ENCODE measurements at regions not wholly inside any gene's neighbourhood (a gene's known extent, or its start where the extent isn't known, plus 50 kb on each side); places are given as distances from the start of the nearest gene placed in this dataset.

DNA sequence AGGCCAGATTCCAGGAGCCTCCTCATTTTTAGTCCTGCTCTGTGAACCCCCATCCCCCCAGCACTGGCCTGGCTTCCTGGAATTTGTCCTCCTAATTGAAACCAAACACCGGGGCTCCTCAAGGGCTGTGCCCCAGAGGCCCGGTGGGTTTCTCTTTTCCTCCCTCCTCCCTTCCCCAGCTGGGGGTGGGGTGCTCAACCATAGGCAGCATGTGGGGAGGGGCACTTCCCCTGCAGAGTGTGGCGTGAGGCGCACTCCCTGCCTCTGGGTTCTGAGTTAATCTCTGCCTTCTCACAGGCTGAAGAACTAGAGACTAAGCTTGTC, 67.5 kb upstream of the ACOT11 start:
- TF ChIP-seq, protein P1, sequence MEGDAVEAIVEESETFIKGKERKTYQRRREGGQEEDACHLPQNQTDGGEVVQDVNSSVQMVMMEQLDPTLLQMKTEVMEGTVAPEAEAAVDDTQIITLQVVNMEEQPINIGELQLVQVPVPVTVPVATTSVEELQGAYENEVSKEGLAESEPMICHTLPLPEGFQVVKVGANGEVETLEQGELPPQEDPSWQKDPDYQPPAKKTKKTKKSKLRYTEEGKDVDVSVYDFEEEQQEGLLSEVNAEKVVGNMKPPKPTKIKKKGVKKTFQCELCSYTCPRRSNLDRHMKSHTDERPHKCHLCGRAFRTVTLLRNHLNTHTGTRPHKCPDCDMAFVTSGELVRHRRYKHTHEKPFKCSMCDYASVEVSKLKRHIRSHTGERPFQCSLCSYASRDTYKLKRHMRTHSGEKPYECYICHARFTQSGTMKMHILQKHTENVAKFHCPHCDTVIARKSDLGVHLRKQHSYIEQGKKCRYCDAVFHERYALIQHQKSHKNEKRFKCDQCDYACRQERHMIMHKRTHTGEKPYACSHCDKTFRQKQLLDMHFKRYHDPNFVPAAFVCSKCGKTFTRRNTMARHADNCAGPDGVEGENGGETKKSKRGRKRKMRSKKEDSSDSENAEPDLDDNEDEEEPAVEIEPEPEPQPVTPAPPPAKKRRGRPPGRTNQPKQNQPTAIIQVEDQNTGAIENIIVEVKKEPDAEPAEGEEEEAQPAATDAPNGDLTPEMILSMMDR (IDR thresholded peaks at IDR 0.05; ENCODE audit: control insufficient read depth, extremely low read depth, insufficient read depth), result no peak
- DNase-seq (ENCODE audit: low read depth), result no peak
- H3K4me3 ChIP-seq (ENCODE audit: low read depth, low read length), result no peak overlapping the region

DNA sequence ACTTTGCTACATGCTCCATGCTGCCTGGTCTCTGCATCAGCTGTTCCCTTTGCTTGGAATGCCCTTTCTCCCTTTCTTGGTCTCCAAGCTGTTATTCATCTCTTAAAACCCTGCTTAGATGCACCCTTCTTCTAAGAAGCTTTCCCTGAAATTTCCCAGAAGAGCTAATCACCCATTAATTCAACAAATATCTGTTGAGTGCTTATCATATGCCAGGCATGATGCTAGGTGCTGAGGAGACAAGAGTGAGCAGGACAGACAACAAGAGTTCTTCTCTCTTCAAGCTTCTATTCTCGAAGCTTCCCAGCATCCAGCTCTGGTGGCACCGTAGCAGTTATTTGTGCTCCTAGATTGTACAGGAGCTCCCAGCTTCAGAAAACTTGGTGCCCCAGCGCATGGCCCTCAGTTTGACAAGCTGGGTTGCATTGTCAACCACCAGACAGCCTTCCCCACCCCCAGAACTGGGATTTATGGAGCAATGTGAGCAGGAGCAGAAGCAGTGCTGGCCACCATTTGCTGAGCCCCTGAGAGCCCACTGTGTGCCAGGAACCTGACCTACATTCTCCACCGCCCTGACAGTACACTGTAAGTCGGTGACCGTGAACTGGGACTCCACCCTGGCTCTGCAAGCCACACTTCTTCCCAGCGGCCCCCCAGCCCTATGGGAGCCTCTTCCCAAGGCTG, 68.0 kb upstream of the ACOT11 start:
- DNase-seq (ENCODE audit: low read depth), result no peak
- TF ChIP-seq, protein P1 (IDR thresholded peaks at IDR 0.05; ENCODE audit: control insufficient read depth, extremely low read depth, insufficient read depth), result no peak
- no peak overlapping the region for H3K4me3 ChIP-seq (ENCODE audit: low read depth, low read length)

DNA sequence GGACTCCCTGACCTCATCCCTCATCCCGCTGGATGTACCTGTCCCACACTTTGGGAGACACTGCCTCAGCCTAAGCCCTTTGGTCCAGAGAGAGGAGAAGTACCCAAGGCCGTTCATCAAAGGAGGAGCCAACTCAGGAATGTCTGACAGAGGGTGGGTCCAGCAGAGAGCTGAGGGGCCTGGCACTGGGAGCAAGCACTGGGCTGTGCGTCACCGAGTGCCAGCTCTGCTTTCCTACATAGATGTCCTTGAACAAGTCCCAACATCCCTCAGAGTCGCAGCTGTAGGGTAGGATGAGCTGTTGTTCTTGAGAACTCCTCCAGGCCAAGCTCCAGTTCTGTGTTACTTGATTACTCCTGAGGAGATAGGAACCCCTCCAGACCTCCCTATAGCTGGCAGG, 68.8 kb upstream of the ACOT11 start:
- no peak for DNase-seq (ENCODE audit: low read depth)
- TF ChIP-seq, protein P1 (IDR thresholded peaks at IDR 0.05; ENCODE audit: control insufficient read depth, extremely low read depth, insufficient read depth), result no peak
- no peak overlapping the region for H3K4me3 ChIP-seq (ENCODE audit: low read depth, low read length)

- H3K4me3 ChIP-seq (ENCODE audit: low read depth, low read length), result no peak overlapping the region
- no peak for DNase-seq (ENCODE audit: low read depth)
- TF ChIP-seq, protein P1 (IDR thresholded peaks at IDR 0.05; ENCODE audit: control insufficient read depth, extremely low read depth, insufficient read depth), result no peak
These were observed 70.9 kb upstream of the ACOT11 start for GRCh38 chr1:54477153-54477561.

- H3K4me3 ChIP-seq (ENCODE audit: low read depth, low read length), result no peak overlapping the region
- TF ChIP-seq, protein P1 (IDR thresholded peaks at IDR 0.05; ENCODE audit: control insufficient read depth, extremely low read depth, insufficient read depth), result no peak
- DNase-seq (ENCODE audit: low read depth), result no peak
These were observed 70.4 kb upstream of the SSBP3 start for GRCh38 chr1:54476530-54477109.

- DNase-seq (ENCODE audit: low read depth), result no peak
- TF ChIP-seq, protein P1 (IDR thresholded peaks at IDR 0.05; ENCODE audit: control insufficient read depth, extremely low read depth, insufficient read depth), result no peak
- no peak overlapping the region for H3K4me3 ChIP-seq (ENCODE audit: low read depth, low read length)
These were observed 69.8 kb upstream of the SSBP3 start for GRCh38 chr1:54475946-54476516.

Measured in LNCaP clone FGC (cell line).